Loucy (cell line): ENCODE measurements at regions not wholly inside any gene's neighbourhood (a gene's known extent, or its start where the extent isn't known, plus 50 kb on each side); places are given as distances from the start of the nearest gene placed in this dataset.
A peak's percentile ranks its signal among the peaks of the same experiment; 100 is the strongest.

Experiments
- H2AFZ ChIP-seq: fragments of 200-600 bp; sonication (generic); 2 replicates; pipeline ENCODE4 v1.6.0; 2016; ENCODE audit warnings: antibody characterized with exemption, mild to moderate bottlenecking, low read length, moderate library complexity
- H3F3A ChIP-seq: fragments of 200-600 bp; 2 replicates; pipeline ENCODE4 v1.6.0; 2016; ENCODE audit warnings: antibody characterized with exemption, low read depth, mild to moderate bottlenecking
- H3K27me3 ChIP-seq: fragments of 200-600 bp; sonication (generic); 2 replicates; pipeline ENCODE4 v1.6.1; 2014; ENCODE audit warnings: low read length, mild to moderate bottlenecking; ENCODE audit not compliant: insufficient read depth, poor library complexity, severe bottlenecking
- H3K36me3 ChIP-seq: fragments of 200-600 bp; sonication (generic); 2 replicates; pipeline ENCODE4 v1.6.1; 2016; ENCODE audit warnings: low read length; ENCODE audit not compliant: insufficient read depth
- H3K4me1 ChIP-seq: fragments of 200-600 bp; sonication (generic); 2 replicates; pipeline ENCODE4 v1.5.1; 2014; ENCODE audit warnings: low read length, mild to moderate bottlenecking; ENCODE audit not compliant: insufficient read depth, poor library complexity, severe bottlenecking
- H3K4me2 ChIP-seq: fragments of 200-600 bp; sonication (generic); 2 replicates; pipeline ENCODE4 v1.6.0; 2014; ENCODE audit warnings: antibody characterized with exemption, low read length, low read depth, mild to moderate bottlenecking; ENCODE audit not compliant: poor library complexity, severe bottlenecking
- H3K4me3 ChIP-seq: fragments of 200-600 bp; sonication (generic); 2 replicates; pipeline ENCODE4 v1.5.1; 2014; ENCODE audit warnings: low read length, mild to moderate bottlenecking, mixed read lengths; ENCODE audit not compliant: poor library complexity, severe bottlenecking
- H3K79me2 ChIP-seq: fragments of 200-600 bp; sonication (generic); 2 replicates; pipeline ENCODE4 v1.6.1; 2014; ENCODE audit warnings: low read length; ENCODE audit not compliant: insufficient read depth
- H3K9ac ChIP-seq: fragments of 200-600 bp; sonication (generic); 2 replicates; pipeline ENCODE4 v1.6.0; 2014; ENCODE audit warnings: mild to moderate bottlenecking, low read depth, low read length, moderate library complexity; ENCODE audit not compliant: poor library complexity, severe bottlenecking
- H3K9me2 ChIP-seq: fragments of 200-600 bp; sonication (generic); replicated peaks from 2 replicates; pipeline ENCODE4 v1.6.1; 2016; ENCODE audit warnings: low read depth, low read length, mixed read lengths
- H3K9me3 ChIP-seq: fragments of 200-600 bp; sonication (generic); 2 replicates; pipeline ENCODE4 v1.6.1; 2014; ENCODE audit warnings: mild to moderate bottlenecking, antibody characterized with exemption, low read length, low read depth; ENCODE audit not compliant: insufficient read depth
- H4K20me1 ChIP-seq: fragments of 200-600 bp; sonication (generic); 2 replicates; pipeline ENCODE4 v1.6.0; 2014; ENCODE audit warnings: antibody characterized with exemption, low read length, mild to moderate bottlenecking; ENCODE audit not compliant: insufficient read depth, poor library complexity, severe bottlenecking
- CTCF ChIP-seq: fragments of 200-600 bp; sonication (generic); conservative IDR thresholded peaks from 2 replicates; pipeline ENCODE4 v1.5.1; 2014; ENCODE audit warnings: mild to moderate bottlenecking, antibody characterized with exemption, low read length
- EZH2phosphoT487 ChIP-seq: fragments of 200-600 bp; IDR thresholded peaks from 2 replicates; pipeline ENCODE4 v1.6.1; 2018; ENCODE audit warnings: antibody characterized with exemption, mild to moderate bottlenecking, moderate library complexity, borderline replicate concordance

DNA sequence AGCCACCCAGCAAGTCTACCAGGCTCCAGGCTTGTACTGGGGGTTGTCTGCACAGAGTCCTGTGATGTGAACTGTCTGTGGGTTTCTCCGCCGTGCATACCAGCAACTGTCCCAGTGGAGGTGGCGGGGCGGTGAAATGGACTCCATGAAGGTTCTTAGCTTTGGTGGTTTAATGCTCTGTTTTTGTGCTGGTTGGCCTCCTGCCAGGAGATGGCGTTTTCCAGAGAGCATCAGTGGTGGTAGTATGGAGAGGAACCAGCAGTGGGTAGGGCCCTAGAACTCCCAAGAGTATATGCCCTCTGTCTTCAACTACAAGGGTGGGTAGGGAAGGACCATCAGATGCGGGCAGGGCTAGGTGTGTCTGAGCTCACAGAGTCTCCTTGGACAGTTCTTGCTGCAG, 303.8 kb downstream of the TMEM121 start:
- Histone ChIP-seq H3K79me2 (no peaks in the 10 kb centered on the region), H4K20me1 (no peaks in the 10 kb centered on the region), H3K4me2 (no peak overlapping the region), H3K4me3 (no peak overlapping the region), H3F3A (no peaks in the 10 kb centered on the region), H3K9me2 (no peaks in the 10 kb centered on the region), H3K36me3 (no peaks in the 10 kb centered on the region), H3K27me3 (no peaks in the 10 kb centered on the region), H3K9ac (no peak overlapping the region), H3K4me1 (peaks cover 8% of the 10 kb centered on the region), H2AFZ (no peak overlapping the region), H3K9me3 (no peaks in the 10 kb centered on the region)
- TF ChIP-seq EZH2phosphoT487 (no peak), CTCF (peak; percentile 44)

DNA sequence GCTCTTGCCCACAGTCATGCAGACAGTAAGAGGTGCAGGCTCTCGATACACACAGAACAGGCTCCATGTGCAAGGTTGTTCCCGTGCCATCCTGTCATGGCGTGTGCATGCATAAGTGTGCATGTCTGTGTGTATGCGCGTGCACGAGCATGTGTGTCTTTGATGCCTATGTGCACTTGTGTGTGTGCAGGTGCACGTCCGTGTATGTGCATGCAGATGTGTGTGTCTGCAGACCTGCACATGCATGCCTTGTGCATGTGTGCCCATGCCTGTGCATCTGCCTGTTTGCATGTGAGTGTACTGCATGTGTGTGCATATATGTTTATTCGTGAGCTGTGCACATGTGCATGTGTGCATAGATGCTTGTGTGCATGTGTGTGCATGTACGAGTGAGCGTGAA, 309.8 kb downstream of the TMEM121 start:
- H3K9me3 ChIP-seq = no peaks in the 10 kb centered on the region
- TF ChIP-seq CTCF (no peak), EZH2phosphoT487 (no peak)

DNA sequence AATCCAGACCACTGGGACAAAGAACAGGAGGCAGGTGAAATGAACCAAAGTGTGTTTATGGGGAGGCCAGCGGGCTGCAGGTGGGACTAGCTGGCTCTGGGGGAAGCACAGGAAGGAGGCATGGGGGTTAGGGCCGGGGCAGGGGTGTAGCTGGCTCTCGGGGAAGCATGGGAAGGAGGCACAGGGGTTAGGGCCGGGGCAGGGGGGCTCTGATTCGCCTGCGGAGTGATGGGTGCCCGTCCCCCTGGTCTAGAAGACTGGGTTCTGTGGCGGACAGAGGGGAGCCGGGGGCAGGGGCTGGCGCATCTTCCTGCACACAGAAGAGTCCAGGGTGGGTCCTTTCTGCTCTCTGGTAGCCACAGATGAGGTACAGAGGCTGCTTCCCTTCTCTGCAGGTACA, 310.3 kb downstream of the TMEM121 start:
- Histone ChIP-seq H4K20me1 (no peaks in the 10 kb centered on the region), H3K9me2 (no peaks in the 10 kb centered on the region), H2AFZ (no peak overlapping the region), H3K79me2 (no peaks in the 10 kb centered on the region), H3K36me3 (no peaks in the 10 kb centered on the region), H3K9me3 (no peaks in the 10 kb centered on the region), H3K4me2 (no peak overlapping the region), H3K4me1 (no peaks in the 10 kb centered on the region), H3K9ac (no peak overlapping the region), H3F3A (no peaks in the 10 kb centered on the region), H3K27me3 (no peaks in the 10 kb centered on the region), H3K4me3 (no peak overlapping the region)
- no peak for TF ChIP-seq EZH2phosphoT487
- TF ChIP-seq CTCF = no peak

More for the DNA sequence above, 309.8 kb downstream of the TMEM121 start:
- Histone ChIP-seq H3K4me1 (no peaks in the 10 kb centered on the region), H4K20me1 (no peaks in the 10 kb centered on the region), H3K9ac (no peak overlapping the region), H3K27me3 (no peaks in the 10 kb centered on the region), H3K4me3 (no peak overlapping the region), H3K4me2 (no peak overlapping the region), H3K9me2 (no peaks in the 10 kb centered on the region), H3K79me2 (no peaks in the 10 kb centered on the region), H3K36me3 (no peaks in the 10 kb centered on the region), H3F3A (no peaks in the 10 kb centered on the region), H2AFZ (no peak overlapping the region)
